Suppressor macrophage treated with lipopolysaccharide for 1 hour (primary cell): ENCODE measurements at regions not wholly inside any gene's neighbourhood (a gene's known extent, or its start where the extent isn't known, plus 50 kb on each side); places are given as distances from the start of the nearest gene placed in this dataset.
"Not testable (repeated sequence)": the region's sequence is repeated elsewhere in the genome, so short reads cannot be mapped to it uniquely, and the experiment has no call there.

Experiments used
- DNase-seq, 3 donors: peaks; one replicate each; pipeline ENCODE4 v3.0.0-alpha.2; 2020 to 2022

GRCh38 chr2:234181121-234181520 is 130.6 kb downstream of the SPP2 start:
- DNase-seq = no peak

GRCh38 chr2:234179031-234179363 is 128.5 kb downstream of the SPP2 start:
- no peak for DNase-seq

GRCh38 chr2:234178330-234179030 is 128.0 kb downstream of the SPP2 start:
- DNase-seq = no peak

GRCh38 chr2:234175649-234176048 is 125.1 kb downstream of the SPP2 start:
- no peak for DNase-seq

GRCh38 chr2:234174742-234175141 is 124.2 kb downstream of the SPP2 start:
- DNase-seq = no peak

- DNase-seq = no peak
Observed at GRCh38 chr2:234172532-234172931, 122.0 kb downstream of the SPP2 start.

- no peak for DNase-seq
Observed at GRCh38 chr2:234172066-234172465, 121.6 kb downstream of the SPP2 start.

- no peak for DNase-seq
Observed at GRCh38 chr2:234171666-234172065, 121.2 kb downstream of the SPP2 start.

GRCh38 chr2:234169674-234170073 is 119.2 kb downstream of the SPP2 start:
- no peak for DNase-seq

- not testable (repeated sequence) for DNase-seq
Observed at GRCh38 chr2:234168605-234169570, 118.4 kb downstream of the SPP2 start.

GRCh38 chr2:234166531-234166930 is 116.0 kb downstream of the SPP2 start:
- no peak for DNase-seq

GRCh38 chr2:234165421-234165820 is 114.9 kb downstream of the SPP2 start:
- no peak for DNase-seq

- no peak for DNase-seq
Observed at GRCh38 chr2:234164493-234165413, 114.3 kb downstream of the SPP2 start.

- no peak for DNase-seq
Observed at GRCh38 chr2:234163510-234164045, 113.1 kb downstream of the SPP2 start.

GRCh38 chr2:234162861-234163260 is 112.4 kb downstream of the SPP2 start:
- DNase-seq = no peak

- DNase-seq = no peak
Observed at GRCh38 chr2:234161932-234162331, 111.4 kb downstream of the SPP2 start.

- DNase-seq = no peak
Observed at GRCh38 chr2:234158812-234159211, 108.3 kb downstream of the SPP2 start.

GRCh38 chr2:234157817-234158588 is 107.5 kb downstream of the SPP2 start:
- DNase-seq = no peak

GRCh38 chr2:234156326-234156725 is 105.8 kb downstream of the SPP2 start:
- DNase-seq = no peak

GRCh38 chr2:234152835-234153234 is 102.3 kb downstream of the SPP2 start:
- DNase-seq = not testable (repeated sequence)

- no peak for DNase-seq
Observed at GRCh38 chr2:234147335-234147861, 96.9 kb downstream of the SPP2 start.
